GM04504 (cell line): ENCODE measurements at regions not wholly inside any gene's neighbourhood (a gene's known extent, or its start where the extent isn't known, plus 50 kb on each side); places are given as distances from the start of the nearest gene placed in this dataset.
"Not testable (repeated sequence)": the region's sequence is repeated elsewhere in the genome, so short reads cannot be mapped to it uniquely, and the experiment has no call there.

Experiments
- DNase-seq: peaks from one replicate; pipeline ENCODE4 v3.0.0-alpha.2; 2012; ENCODE audit warnings: low read depth

- DNase-seq = no peak
Measured at GRCh38 chr2:164024396-164024795, 288.6 kb upstream of the FIGN start.

- DNase-seq = no peak
Measured at GRCh38 chr2:164023896-164024295, 288.1 kb upstream of the FIGN start.

- no peak for DNase-seq
Measured at GRCh38 chr2:164015328-164016123, 279.7 kb upstream of the FIGN start.

DNA sequence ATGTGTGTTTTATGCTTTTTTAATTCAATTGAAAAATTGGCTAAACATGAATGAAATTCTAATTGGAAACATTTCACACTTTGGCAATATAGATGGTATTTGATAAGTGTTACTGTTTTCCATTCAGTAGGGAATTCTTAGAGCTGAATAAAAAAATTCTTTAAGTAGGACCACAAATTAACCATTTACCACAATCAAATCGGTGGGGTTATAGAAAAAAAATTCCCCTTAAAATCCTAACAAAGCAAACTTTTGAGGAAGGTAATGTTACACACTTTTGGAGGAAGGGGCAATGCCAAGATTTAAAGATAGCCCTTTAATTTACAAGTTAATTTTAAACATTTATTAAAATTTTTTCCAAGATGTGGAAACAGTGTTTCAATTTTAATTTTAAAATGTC is 279.0 kb upstream of the FIGN start:
- DNase-seq = no peak

DNA sequence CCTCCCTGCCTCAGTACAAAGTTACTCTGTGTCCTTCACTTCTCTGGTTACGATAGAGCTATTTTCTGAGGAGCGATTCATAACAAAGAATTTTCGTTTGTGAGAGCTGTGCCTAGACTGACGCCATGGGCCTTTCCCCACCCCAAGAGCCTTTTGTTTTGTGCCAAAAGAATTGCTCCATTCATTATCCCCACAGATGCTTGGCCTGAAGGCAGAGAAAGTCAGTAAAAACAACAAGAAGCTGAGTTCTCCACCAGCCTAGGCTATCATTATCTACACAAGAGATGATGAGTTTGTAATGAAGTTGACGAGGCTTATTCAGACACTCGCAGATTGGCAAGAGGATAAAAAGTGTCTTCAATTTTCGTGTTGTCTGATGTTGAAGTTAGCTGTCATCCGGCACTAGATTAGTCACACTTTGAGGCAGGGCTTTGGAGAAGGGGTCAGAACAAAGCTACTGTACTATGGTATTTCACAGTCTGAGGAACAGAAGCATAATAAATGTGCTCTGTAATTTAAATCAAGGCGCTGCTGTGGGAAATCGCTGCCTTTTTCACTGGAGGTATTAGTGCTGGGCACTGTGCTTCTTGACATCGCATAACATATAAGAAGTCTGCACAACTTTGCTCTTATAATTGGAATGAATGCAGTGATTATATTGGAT is 278.4 kb upstream of the FIGN start:
- DNase-seq = no peak

GRCh38 chr2:164012581-164012980 is 276.8 kb upstream of the FIGN start:
- DNase-seq = no peak

GRCh38 chr2:164009756-164010337 is 274.0 kb upstream of the FIGN start:
- no peak for DNase-seq

DNA sequence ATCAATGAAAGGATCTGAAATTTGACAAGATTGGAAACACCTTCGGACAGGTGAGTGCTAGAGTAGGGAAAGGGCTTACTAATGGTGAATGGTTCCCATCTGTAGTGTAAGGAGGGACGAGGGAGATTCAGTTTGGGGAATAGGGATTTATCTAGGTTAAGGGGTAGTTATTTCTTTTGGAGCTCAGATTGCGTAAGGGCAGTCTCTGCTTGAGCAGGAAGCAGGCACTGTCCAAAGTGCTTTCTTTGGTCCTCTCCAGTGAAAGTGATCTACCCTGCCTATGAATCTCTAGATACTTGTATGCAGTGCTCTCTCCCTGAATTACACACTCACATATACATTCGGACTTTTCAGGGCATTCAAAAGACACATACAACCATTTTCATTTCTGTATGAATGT is 272.9 kb upstream of the FIGN start:
- DNase-seq = no peak

- no peak for DNase-seq
Measured at GRCh38 chr2:164006704-164007103, 270.9 kb upstream of the FIGN start.

DNA sequence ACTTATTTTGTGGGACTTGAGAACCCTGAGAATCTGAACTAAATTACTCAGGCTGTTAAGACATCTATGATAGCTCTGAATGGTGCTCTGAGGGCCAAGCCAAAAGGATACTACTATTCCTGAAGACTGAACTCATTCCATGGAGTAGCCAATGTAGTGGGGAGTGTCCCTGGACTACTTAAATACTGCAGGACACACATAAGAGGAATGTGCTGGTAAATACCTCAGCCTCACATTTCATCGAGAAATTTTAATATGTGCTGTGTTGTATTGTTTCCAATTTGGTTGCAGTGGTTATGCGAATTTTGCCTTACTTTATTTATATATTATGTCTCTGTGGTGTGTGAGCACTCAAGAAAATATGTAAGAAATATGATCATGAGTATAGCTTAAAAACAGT is 264.4 kb upstream of the FIGN start:
- DNase-seq = peak; percentile 14

- DNase-seq = no peak
Measured at GRCh38 chr2:163997466-163997865, 261.7 kb upstream of the FIGN start.

- no peak for DNase-seq
Measured at GRCh38 chr2:163990541-163990940, 254.7 kb upstream of the FIGN start.

GRCh38 chr2:163990101-163990500 is 254.3 kb upstream of the FIGN start:
- DNase-seq = no peak

DNA sequence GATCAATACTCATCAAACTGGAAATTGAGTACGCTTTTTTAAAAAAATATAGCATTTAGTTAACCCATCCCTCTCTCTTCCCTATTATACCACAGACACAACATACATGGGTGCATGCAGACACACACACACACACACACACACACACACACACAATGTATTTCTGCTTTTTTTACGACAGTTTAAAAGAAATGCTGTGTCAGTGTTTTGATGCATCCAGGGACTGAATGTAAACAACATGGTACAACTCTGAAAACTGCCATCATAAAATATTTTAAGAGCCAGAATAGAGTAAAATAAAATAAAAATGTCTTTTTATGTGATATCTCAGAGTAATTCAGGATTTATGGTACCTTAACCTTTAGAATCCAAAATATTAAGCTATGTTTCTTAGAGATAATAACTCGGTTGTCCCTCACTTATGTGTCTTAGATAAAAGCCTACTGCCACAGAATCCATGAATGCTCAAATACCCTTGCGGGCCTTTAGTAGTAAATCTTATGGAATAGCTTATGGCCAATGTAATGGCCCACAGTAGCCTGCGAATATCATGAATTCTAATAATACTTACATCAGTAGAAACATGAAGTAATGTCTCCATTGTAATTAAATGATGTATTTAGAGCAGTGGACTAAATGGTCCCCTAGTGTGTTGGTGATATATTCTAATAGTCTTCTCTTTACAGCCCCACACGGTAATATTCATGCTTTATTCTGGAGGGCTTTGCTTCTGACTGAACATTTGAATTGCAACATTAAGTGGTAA is 251.6 kb upstream of the FIGN start:
- DNase-seq = no peak

DNA sequence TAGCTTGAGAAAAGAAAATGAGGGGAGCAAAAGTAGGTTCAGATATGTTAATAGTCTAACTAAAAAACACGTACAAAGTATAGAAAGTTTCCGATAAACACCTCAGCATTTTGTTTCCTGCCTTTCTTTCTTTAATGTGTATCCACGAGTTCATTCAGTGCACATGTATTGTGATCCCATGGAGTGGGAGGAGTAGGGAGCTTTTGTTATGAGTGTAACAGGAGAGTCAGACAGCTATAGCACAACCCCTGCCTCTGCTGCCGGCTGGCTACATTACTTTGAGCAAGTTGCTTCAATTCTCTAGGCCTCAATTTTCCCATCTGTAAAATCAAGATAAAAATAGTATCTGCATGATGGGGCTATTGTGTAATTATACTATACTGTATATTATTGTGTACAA is 249.2 kb upstream of the FIGN start:
- no peak for DNase-seq

GRCh38 chr2:163983911-163984310 is 248.1 kb upstream of the FIGN start:
- DNase-seq = no peak

- DNase-seq = no peak
Measured at GRCh38 chr2:163982938-163983337, 247.1 kb upstream of the FIGN start.

- DNase-seq = no peak
Measured at GRCh38 chr2:163974766-163975165, 239.0 kb upstream of the FIGN start.

- no peak for DNase-seq
Measured at GRCh38 chr2:163970058-163970813, 234.4 kb upstream of the FIGN start.

DNA sequence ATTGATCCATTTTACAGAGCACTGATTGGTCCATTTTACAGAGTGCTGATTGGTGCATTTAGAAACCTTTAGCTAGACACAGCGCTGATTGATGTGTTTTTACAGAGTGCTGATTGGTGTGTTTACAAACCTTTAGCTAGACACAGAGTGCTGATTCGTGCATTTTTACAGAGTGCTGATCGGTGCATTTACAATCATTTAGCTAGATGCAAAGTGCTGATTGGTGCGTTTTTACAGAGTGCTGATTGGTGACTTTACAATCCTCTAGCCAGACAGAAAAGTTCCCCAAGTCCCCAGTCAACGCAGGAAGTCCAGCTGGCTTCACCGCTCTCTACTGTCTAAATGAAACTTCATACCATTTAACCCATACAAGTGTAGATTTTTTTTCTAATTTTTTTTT is 228.5 kb upstream of the FIGN start:
- not testable (repeated sequence) for DNase-seq

GRCh38 chr2:163953390-163953907 is 217.6 kb upstream of the FIGN start:
- DNase-seq = no peak

DNA sequence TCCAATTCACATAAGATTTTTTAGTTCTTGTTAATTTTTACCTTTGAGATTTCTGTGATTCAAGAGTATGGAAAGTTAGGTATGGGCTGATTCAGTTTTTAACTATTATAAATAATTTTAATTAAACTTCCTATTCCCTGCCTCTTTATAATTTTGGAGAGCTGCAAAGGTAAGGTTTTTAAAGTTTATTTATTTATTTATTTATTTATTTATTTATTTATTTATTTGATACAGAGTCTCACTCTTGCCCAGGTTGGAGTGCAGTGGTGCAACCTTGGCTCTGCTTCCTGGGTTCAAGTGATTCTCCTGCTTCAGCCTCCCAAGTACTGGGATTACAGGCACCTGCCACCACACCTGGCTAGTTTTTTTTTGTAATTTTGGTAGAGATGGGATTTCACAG is 215.5 kb upstream of the FIGN start:
- no peak for DNase-seq
